ENCODE measurements at regions not wholly inside any gene's neighbourhood (a gene's known extent, or its start where the extent isn't known, plus 50 kb on each side); places are given as distances from the start of the nearest gene placed in this dataset.

GRCh38 chr6:167493976-167494697, 169.3 kb downstream of the TTLL2 start:
- ATAC-seq (peak; percentile 25 to 41), DNase-seq (no peak)
- H3K27me3 ChIP-seq (ENCODE audit: low read depth), result no peaks in the 10 kb centered on the region
- intact Hi-C loops (cut with DNase I), result no loop called here
- no peak for TF ChIP-seq CTCF (IDR thresholded peaks at IDR 0.05)
- H3K9me3 ChIP-seq, result no peaks in the 10 kb centered on the region
- H3K4me3 ChIP-seq, result no peak overlapping the region
- H3K27ac ChIP-seq, result no peak overlapping the region
- H3K36me3 ChIP-seq, result no peaks in the 10 kb centered on the region
- H3K4me1 ChIP-seq, result peaks cover 11% of the 10 kb centered on the region

GRCh38 chr6:167494698-167495435, 170.0 kb downstream of the TTLL2 start:
- no peak for DNase-seq
- peaks cover 11% of the 10 kb centered on the region for H3K4me1 ChIP-seq
- intact Hi-C loops (cut with DNase I), result no loop called here
- H3K36me3 ChIP-seq, result no peaks in the 10 kb centered on the region
- no peak overlapping the region for H3K27ac ChIP-seq
- no peak for ATAC-seq
- H3K27me3 ChIP-seq (ENCODE audit: low read depth), result no peaks in the 10 kb centered on the region
- H3K9me3 ChIP-seq, result no peaks in the 10 kb centered on the region
- no peak overlapping the region for H3K4me3 ChIP-seq
- no peak for TF ChIP-seq CTCF (IDR thresholded peaks at IDR 0.05)

- intact Hi-C loops (cut with DNase I), result no loop called here
- Histone ChIP-seq H3K9me3 (no peaks in the 10 kb centered on the region), H3K4me3 (no peak overlapping the region), H3K27ac (no peak overlapping the region), H3K4me1 (peaks cover 11% of the 10 kb centered on the region), H3K36me3 (no peaks in the 10 kb centered on the region), H3K27me3 (ENCODE audit: low read depth) (no peaks in the 10 kb centered on the region)
- TF ChIP-seq CTCF (IDR thresholded peaks at IDR 0.05), result no peak
- ATAC-seq (no peak), DNase-seq (no peak)
These were observed 170.9 kb downstream of the TTLL2 start for GRCh38 chr6:167495506-167496401.

GRCh38 chr6:167496707-167497106, 171.8 kb downstream of the TTLL2 start:
- intact Hi-C loops (cut with DNase I), result no loop called here
- Histone ChIP-seq H3K27ac (no peak overlapping the region), H3K4me3 (no peak overlapping the region), H3K9me3 (no peaks in the 10 kb centered on the region), H3K4me1 (peaks cover 11% of the 10 kb centered on the region), H3K27me3 (ENCODE audit: low read depth) (no peaks in the 10 kb centered on the region), H3K36me3 (no peaks in the 10 kb centered on the region)
- no peak for ATAC-seq
- TF ChIP-seq CTCF (IDR thresholded peaks at IDR 0.05), result no peak
- DNase-seq, result no peak

- intact Hi-C loops (cut with DNase I), result no loop called here
- no peak for TF ChIP-seq CTCF (IDR thresholded peaks at IDR 0.05)
- ATAC-seq (no peak), DNase-seq (no peak)
- H3K4me1 ChIP-seq, result peaks cover 11% of the 10 kb centered on the region
- H3K36me3 ChIP-seq, result no peaks in the 10 kb centered on the region
- no peaks in the 10 kb centered on the region for H3K27me3 ChIP-seq (ENCODE audit: low read depth)
- H3K4me3 ChIP-seq, result no peak overlapping the region
- H3K9me3 ChIP-seq, result no peaks in the 10 kb centered on the region
- no peak overlapping the region for H3K27ac ChIP-seq
These were observed 172.7 kb downstream of the TTLL2 start for GRCh38 chr6:167497428-167498056.
